ENCODE measurements at regions not wholly inside any gene's neighbourhood (a gene's known extent, or its start where the extent isn't known, plus 50 kb on each side); places are given as distances from the start of the nearest gene placed in this dataset.
A peak's percentile ranks its signal among the peaks of the same experiment; 100 is the strongest.

- in situ Hi-C loops (cut with HindIII; ENCODE audit: low pct_unique_long_range_greater_than_20kb, low sequenced_read_pairs) = no loop called here
Observed at GRCh38 chr10:4763960-4764428, 62.0 kb upstream of the AKR1E2 start.

GRCh38 chr10:4763513-4763912 lies 62.5 kb upstream of the AKR1E2 start:
- TF ChIP-seq POLR2AphosphoS5 (IDR thresholded peaks at IDR 0.05; ENCODE audit: low read depth, low read length) (no peak), TCF7L2 (IDR thresholded peaks at IDR 0.05; ENCODE audit: low read depth, low read length) (no peak), SIN3A (IDR thresholded peaks at IDR 0.05; ENCODE audit: borderline replicate concordance, insufficient read depth, low read depth, low read length) (no peak), REST (IDR thresholded peaks at IDR 0.05; ENCODE audit: insufficient read depth in 1 of 2, low read depth in 2 of 2, low read length in 1 of 2) (no peak), CTCF (IDR thresholded peaks at IDR 0.05) (no peak)
- BruUV-seq (replicated peaks) = TSS peak; percentile 84
- Histone ChIP-seq H3K9me3 (ENCODE audit: control insufficient read depth, insufficient read depth, low read depth, low read length) (peaks cover 13% of the 10 kb centered on the region; the same call in 1 of the 2 replicates), H3K4me1 (ENCODE audit: control insufficient read depth, insufficient read depth, low read length) (peaks cover 13% of the 10 kb centered on the region), H3K27me3 (ENCODE audit: control insufficient read depth, insufficient read depth, low read length) (no peaks in the 10 kb centered on the region), H3K27ac (ENCODE audit: low read length) (peak overlapping the region; percentile 90), H3K36me3 (ENCODE audit: control insufficient read depth, insufficient read depth, low read length) (no peaks in the 10 kb centered on the region), H3K4me3 (ENCODE audit: low read depth in 2 of 2, low read length in 2 of 2) (no peak overlapping the region; a peak in 1 of 4 replicates)
- DNase-seq (ENCODE audit: low read depth, low spot score) = no peak
- in situ Hi-C loops (cut with HindIII; ENCODE audit: low pct_unique_long_range_greater_than_20kb, low sequenced_read_pairs) = no loop called here
- ChIA-PET POLR2A (interaction anchor here (0.6 kb wide), 1 partner anchor 29 kb away, joined by 3 read pairs; no protein-coding TSS in a partner anchor), CTCF (no interaction called here)
- peak; percentile 42; the same call in 1 of the 2 replicates for ATAC-seq
- intact Hi-C loops (cut with micrococcal nuclease; ENCODE audit: unreplicated experiment) = no loop called here

More at GRCh38 chr10:4763960-4764428, 62.0 kb upstream of the AKR1E2 start:
- ChIA-PET POLR2A (no interaction called here), CTCF (no interaction called here)
- TF ChIP-seq POLR2AphosphoS5 (IDR thresholded peaks at IDR 0.05; ENCODE audit: low read depth, low read length) (peak; percentile 34; the same call in 1 of the 2 replicates), TCF7L2 (IDR thresholded peaks at IDR 0.05; ENCODE audit: low read depth, low read length) (no peak)
- Histone ChIP-seq H3K4me3 (ENCODE audit: low read depth in 2 of 2, low read length in 2 of 2) (no peak overlapping the region), H3K36me3 (ENCODE audit: control insufficient read depth, insufficient read depth, low read length) (no peaks in the 10 kb centered on the region), H3K27ac (ENCODE audit: low read length) (peak overlapping the region; percentile 90), H3K9me3 (ENCODE audit: control insufficient read depth, insufficient read depth, low read depth, low read length) (peaks cover 17% of the 10 kb centered on the region; the same call in 1 of the 2 replicates), H3K4me1 (ENCODE audit: control insufficient read depth, insufficient read depth, low read length) (peaks cover 13% of the 10 kb centered on the region), H3K27me3 (ENCODE audit: control insufficient read depth, insufficient read depth, low read length) (no peaks in the 10 kb centered on the region)
- intact Hi-C loops (cut with micrococcal nuclease; ENCODE audit: unreplicated experiment) = no loop called here
- ATAC-seq (peak; percentile 87), DNase-seq (ENCODE audit: low read depth, low spot score) (peak; percentile 46)
- no TSS peak for BruUV-seq (replicated peaks)

DNA sequence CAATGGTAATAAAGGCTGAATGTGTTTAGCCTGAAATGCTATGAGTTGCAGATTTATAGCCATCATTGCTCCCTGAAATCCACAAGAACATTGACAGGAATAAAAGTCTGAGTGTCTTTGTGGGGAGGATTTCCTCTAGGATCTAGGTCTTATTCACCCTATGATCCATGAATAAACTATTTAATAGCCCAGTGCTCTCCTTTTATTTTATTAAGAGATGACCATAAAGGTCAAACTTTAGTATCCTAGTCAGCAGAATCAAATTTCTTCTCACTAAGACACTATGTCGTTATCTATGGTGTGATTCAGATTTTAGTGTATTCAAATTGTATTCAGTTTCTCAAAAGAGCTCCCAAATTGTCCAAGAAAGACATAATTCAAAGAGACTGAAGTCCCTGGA lies 67.8 kb upstream of the AKR1E2 start:
- POLR2A ChIA-PET = no interaction called here

More for the DNA sequence above, 67.8 kb upstream of the AKR1E2 start:
- Histone ChIP-seq H3K4me1 (ENCODE audit: control insufficient read depth, insufficient read depth, low read length) (peaks cover 3% of the 10 kb centered on the region; the same call in 1 of the 2 replicates), H3K27me3 (ENCODE audit: control insufficient read depth, insufficient read depth, low read length) (no peaks in the 10 kb centered on the region), H3K4me3 (ENCODE audit: low read depth in 2 of 2, low read length in 2 of 2) (no peak overlapping the region), H3K36me3 (ENCODE audit: control insufficient read depth, insufficient read depth, low read length) (no peaks in the 10 kb centered on the region), H3K9me3 (ENCODE audit: control insufficient read depth, insufficient read depth, low read depth, low read length) (peaks cover 5% of the 10 kb centered on the region; the same call in 1 of the 2 replicates), H3K27ac (ENCODE audit: low read length) (no peak overlapping the region; the same call in 1 of the 2 replicates)
- CTCF ChIA-PET = no interaction called here
- BruUV-seq (replicated peaks) = no TSS peak
- DNase-seq (ENCODE audit: low read depth, low spot score) (no peak), ATAC-seq (no peak)
- intact Hi-C loops (cut with micrococcal nuclease; ENCODE audit: unreplicated experiment) = no loop called here
- in situ Hi-C loops (cut with HindIII; ENCODE audit: low pct_unique_long_range_greater_than_20kb, low sequenced_read_pairs) = no loop called here
- TF ChIP-seq TCF7L2 (IDR thresholded peaks at IDR 0.05; ENCODE audit: low read depth, low read length) (no peak), CTCF (IDR thresholded peaks at IDR 0.05) (no peak), REST (IDR thresholded peaks at IDR 0.05; ENCODE audit: insufficient read depth in 1 of 2, low read depth in 2 of 2, low read length in 1 of 2) (no peak), POLR2AphosphoS5 (IDR thresholded peaks at IDR 0.05; ENCODE audit: low read depth, low read length) (no peak), SIN3A (IDR thresholded peaks at IDR 0.05; ENCODE audit: borderline replicate concordance, insufficient read depth, low read depth, low read length) (no peak)

All from Panc1 (cell line).